DND-41 (cell line): ENCODE measurements at regions not wholly inside any gene's neighbourhood (a gene's known extent, or its start where the extent isn't known, plus 50 kb on each side); places are given as distances from the start of the nearest gene placed in this dataset.

ENCODE experiments used
- ATAC-seq: fragments of 200-7000 bp; cut with Tn5 transposase; 3 replicates; pipeline ENCODE4 v1.9.1; 2021; ENCODE audit warnings: low read depth; ENCODE audit not compliant: insufficient read depth
- DNase-seq: peaks from one replicate; pipeline ENCODE4 v3.0.0-alpha.2; 2020
- H2AFZ ChIP-seq: 2 replicates; pipeline ENCODE4 v1.6.0; 2012; ENCODE audit warnings: low read depth, low read length
- H3K27ac ChIP-seq: 2 replicates; pipeline ENCODE4 v1.5.1; 2012; ENCODE audit warnings: low read length, inconsistent platforms
- H3K27me3 ChIP-seq: fragments of 200-600 bp; sonication (generic); 2 replicates; pipeline ENCODE4 v1.6.0; 2012; ENCODE audit warnings: low read length, mild to moderate bottlenecking, inconsistent platforms; ENCODE audit not compliant: insufficient read depth, poor library complexity
- H3K36me3 ChIP-seq: 2 replicates; pipeline ENCODE4 v1.5.1; 2012; ENCODE audit warnings: low read length, inconsistent platforms; ENCODE audit not compliant: insufficient read depth
- H3K4me1 ChIP-seq: 2 replicates; pipeline ENCODE4 v1.5.1; 2012; ENCODE audit warnings: mild to moderate bottlenecking, low read length; ENCODE audit not compliant: insufficient read depth
- H3K4me2 ChIP-seq: 2 replicates; pipeline ENCODE4 v1.6.0; 2012; ENCODE audit warnings: mild to moderate bottlenecking, moderate library complexity, low read length, inconsistent platforms; ENCODE audit not compliant: insufficient read depth
- H3K4me3 ChIP-seq, 2 experiments: fragments of 200-600 bp in 1 of 2; shearing (Covaris generic) in 1 of 2; 2 replicates each; pipeline ENCODE4 v1.5.1; 2012 to 2016; ENCODE audit warnings: inconsistent platforms in 2 of 2, low read length in 2 of 2, mild to moderate bottlenecking in 2 of 2, low read depth in 1 of 2, moderate library complexity in 1 of 2
- H3K79me2 ChIP-seq: 2 replicates; pipeline ENCODE4 v1.6.0; 2012; ENCODE audit warnings: low read length, inconsistent platforms; ENCODE audit not compliant: insufficient read depth
- H3K9ac ChIP-seq: 2 replicates; pipeline ENCODE4 v1.6.0; 2012; ENCODE audit warnings: low read depth, mild to moderate bottlenecking, inconsistent platforms, low read length, moderate library complexity
- H3K9me3 ChIP-seq: 2 replicates; pipeline ENCODE4 v1.5.1; 2012; ENCODE audit warnings: low read length, moderate library complexity, mild to moderate bottlenecking, inconsistent platforms; ENCODE audit not compliant: insufficient read depth, severe bottlenecking
- H4K20me1 ChIP-seq: 2 replicates; pipeline ENCODE4 v1.6.0; 2012; ENCODE audit warnings: low read length; ENCODE audit not compliant: insufficient read depth
- CTCF ChIP-seq: IDR thresholded peaks from 2 replicates; pipeline ENCODE4 v1.5.1; 2012; ENCODE audit warnings: borderline replicate concordance, low read length, moderate library complexity, mild to moderate bottlenecking; ENCODE audit not compliant: poor library complexity, severe bottlenecking; ENCODE audit errors: extremely low read depth
- EZH2 ChIP-seq: IDR thresholded peaks from 3 replicates; pipeline ENCODE4 v1.6.1; 2012; ENCODE audit warnings: borderline replicate concordance, low read depth, mild to moderate bottlenecking, moderate library complexity, low read length, inconsistent platforms; ENCODE audit not compliant: severe bottlenecking

DNA sequence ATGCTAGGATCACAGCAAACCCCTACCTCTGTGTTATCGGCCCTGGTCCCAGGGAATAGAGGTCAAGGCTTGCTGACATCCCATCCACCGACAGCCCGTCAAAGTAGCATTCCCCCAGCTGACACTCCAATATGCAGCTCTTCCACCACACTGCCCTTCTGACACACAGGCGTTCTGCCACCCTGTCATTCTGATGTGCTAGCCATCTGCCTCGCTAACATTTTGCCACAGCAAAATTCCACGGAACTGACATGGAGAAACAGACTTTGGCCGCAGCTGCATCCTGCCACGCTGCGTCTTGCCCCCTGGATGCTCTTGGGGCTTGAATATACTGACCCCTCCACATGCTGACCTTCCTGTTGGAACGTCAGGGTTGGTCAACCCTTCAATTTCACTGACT, 163.2 kb upstream of the CSF3R start:
- H3K27me3 ChIP-seq = peaks cover 21% of the 10 kb centered on the region
- no peak overlapping the region for H3K27ac ChIP-seq
- no peaks in the 10 kb centered on the region for H3K4me1 ChIP-seq
- H3K9me3 ChIP-seq = no peaks in the 10 kb centered on the region
- H4K20me1 ChIP-seq = 0 out of 2 replicates have a peak, but pooled peaks cover 3% of the 10 kb centered on the region
- DNase-seq (no peak), ATAC-seq (no peak)
- H3K4me2 ChIP-seq = no peak overlapping the region
- H3K9ac ChIP-seq = no peak overlapping the region
- H2AFZ ChIP-seq = no peak overlapping the region
- no peaks in the 10 kb centered on the region for H3K79me2 ChIP-seq
- TF ChIP-seq CTCF (no peak), EZH2 (no peak)
- H3K4me3 ChIP-seq = no peak overlapping the region
- no peaks in the 10 kb centered on the region for H3K36me3 ChIP-seq

GRCh38 chr1:36644556-36644955, 161.8 kb upstream of the CSF3R start:
- no peak overlapping the region for H3K9ac ChIP-seq
- no peaks in the 10 kb centered on the region for H3K9me3 ChIP-seq
- H3K4me3 ChIP-seq = no peak overlapping the region
- ATAC-seq (no peak), DNase-seq (no peak)
- H3K27ac ChIP-seq = no peak overlapping the region
- H3K36me3 ChIP-seq = no peaks in the 10 kb centered on the region
- H4K20me1 ChIP-seq = 0 out of 2 replicates have a peak, but pooled peaks cover 3% of the 10 kb centered on the region
- TF ChIP-seq CTCF (no peak), EZH2 (no peak)
- H2AFZ ChIP-seq = no peak overlapping the region
- peaks cover 21% of the 10 kb centered on the region for H3K27me3 ChIP-seq
- no peak overlapping the region for H3K4me2 ChIP-seq
- H3K4me1 ChIP-seq = no peaks in the 10 kb centered on the region
- no peaks in the 10 kb centered on the region for H3K79me2 ChIP-seq

GRCh38 chr1:36643371-36644270, 160.9 kb upstream of the CSF3R start:
- no peaks in the 10 kb centered on the region for H3K79me2 ChIP-seq
- H3K4me1 ChIP-seq = no peaks in the 10 kb centered on the region
- no peak overlapping the region for H3K4me3 ChIP-seq
- ATAC-seq (no peak), DNase-seq (no peak)
- peaks cover 21% of the 10 kb centered on the region for H3K27me3 ChIP-seq
- no peak overlapping the region for H3K9ac ChIP-seq
- H4K20me1 ChIP-seq = 0 out of 2 replicates have a peak, but pooled peaks cover 3% of the 10 kb centered on the region
- H3K9me3 ChIP-seq = no peaks in the 10 kb centered on the region
- no peak overlapping the region for H3K4me2 ChIP-seq
- TF ChIP-seq EZH2 = no peak
- TF ChIP-seq CTCF = no peak
- H3K36me3 ChIP-seq = no peaks in the 10 kb centered on the region
- H3K27ac ChIP-seq = no peak overlapping the region
- H2AFZ ChIP-seq = no peak overlapping the region

GRCh38 chr1:36642802-36643201, 160.1 kb upstream of the CSF3R start:
- no peak overlapping the region for H3K9ac ChIP-seq
- no peak overlapping the region for H3K27ac ChIP-seq
- H3K9me3 ChIP-seq = no peaks in the 10 kb centered on the region
- DNase-seq = no peak
- H2AFZ ChIP-seq = no peak overlapping the region
- ATAC-seq = no peak
- no peak overlapping the region for H3K4me2 ChIP-seq
- H3K36me3 ChIP-seq = no peaks in the 10 kb centered on the region
- no peaks in the 10 kb centered on the region for H3K4me1 ChIP-seq
- TF ChIP-seq EZH2 (no peak), CTCF (no peak)
- no peaks in the 10 kb centered on the region for H3K79me2 ChIP-seq
- H3K4me3 ChIP-seq = no peak overlapping the region
- 0 out of 2 replicates have a peak, but pooled peaks cover 3% of the 10 kb centered on the region for H4K20me1 ChIP-seq
- peaks cover 21% of the 10 kb centered on the region for H3K27me3 ChIP-seq
